GM23338 (cell line): ENCODE measurements at regions not wholly inside any gene's neighbourhood (a gene's known extent, or its start where the extent isn't known, plus 50 kb on each side); places are given as distances from the start of the nearest gene placed in this dataset.

Source experiments
- CREB1 ChIP-seq: fragments of 250-450 bp; sonication (Bioruptor Pico); IDR thresholded peaks from 2 replicates; pipeline ENCODE4 v1.5.0; 2020; ENCODE audit warnings: low read depth, mild to moderate bottlenecking, moderate library complexity
- EZH2 ChIP-seq: fragments of 200-600 bp; sonication (generic); IDR thresholded peaks from one replicate; pipeline ENCODE4 v1.8.0; 2017; ENCODE audit warnings: antibody characterized with exemption, mild to moderate bottlenecking, low read depth; ENCODE audit not compliant: unreplicated experiment
- EZH2phosphoT487 ChIP-seq: fragments of 200-600 bp; sonication (generic); IDR thresholded peaks from one replicate; pipeline ENCODE4 v1.8.1; 2018; ENCODE audit warnings: antibody characterized with exemption; ENCODE audit not compliant: unreplicated experiment
- JUNB ChIP-seq: IDR thresholded peaks from one replicate; pipeline ENCODE4 v1.6.1; 2016; ENCODE audit warnings: antibody characterized with exemption; ENCODE audit not compliant: unreplicated experiment
- NANOG ChIP-seq: IDR thresholded peaks from 2 replicates; pipeline ENCODE4 v1.6.1; 2016; ENCODE audit warnings: antibody characterized with exemption, borderline replicate concordance
- POLR2AphosphoS5 ChIP-seq: IDR thresholded peaks from 2 replicates; pipeline ENCODE4 v1.6.1; 2016; ENCODE audit warnings: antibody characterized with exemption, low read depth
- STAT1 ChIP-seq: IDR thresholded peaks from one replicate; pipeline ENCODE4 v1.6.1; 2016; ENCODE audit warnings: antibody characterized with exemption; ENCODE audit not compliant: unreplicated experiment
- ZNF114 ChIP-seq: fragments of 250-450 bp; sonication (Bioruptor Pico); IDR thresholded peaks from 2 replicates; pipeline ENCODE4 v1.5.0; 2020; ENCODE audit warnings: mild to moderate bottlenecking, moderate library complexity
- ZNF331 ChIP-seq: fragments of 250-450 bp; sonication (Bioruptor Pico); IDR thresholded peaks from 2 replicates; pipeline ENCODE4 v1.5.0; 2020; ENCODE audit warnings: low read depth, mild to moderate bottlenecking, moderate library complexity
- ZNF462 ChIP-seq: fragments of 250-450 bp; sonication (Bioruptor Pico); IDR thresholded peaks from 2 replicates; pipeline ENCODE4 v1.5.0; 2020; ENCODE audit warnings: mild to moderate bottlenecking, moderate library complexity
- TF ChIP-seq, protein P1 (sequence below), 2 experiments: fragments of 200-600 bp in 1 of 2; sonication (generic) in 1 of 2; conservative IDR thresholded peaks; 2 replicates each; pipeline versions ENCODE4 v1.5.1 to v1.6.1; 2016 to 2017; ENCODE audit warnings: antibody characterized with exemption in 2 of 2, low read depth in 2 of 2, mild to moderate bottlenecking in 2 of 2, moderate library complexity in 1 of 2
- TF ChIP-seq, protein P2 (sequence below): IDR thresholded peaks from one replicate; pipeline ENCODE4 v1.6.1; 2018; ENCODE audit warnings: antibody characterized with exemption; ENCODE audit not compliant: unreplicated experiment
- TF ChIP-seq, protein P3 (sequence below): IDR thresholded peaks from 2 replicates; pipeline ENCODE4 v1.6.1; 2016; ENCODE audit warnings: antibody characterized with exemption

- TF ChIP-seq, protein P1, sequence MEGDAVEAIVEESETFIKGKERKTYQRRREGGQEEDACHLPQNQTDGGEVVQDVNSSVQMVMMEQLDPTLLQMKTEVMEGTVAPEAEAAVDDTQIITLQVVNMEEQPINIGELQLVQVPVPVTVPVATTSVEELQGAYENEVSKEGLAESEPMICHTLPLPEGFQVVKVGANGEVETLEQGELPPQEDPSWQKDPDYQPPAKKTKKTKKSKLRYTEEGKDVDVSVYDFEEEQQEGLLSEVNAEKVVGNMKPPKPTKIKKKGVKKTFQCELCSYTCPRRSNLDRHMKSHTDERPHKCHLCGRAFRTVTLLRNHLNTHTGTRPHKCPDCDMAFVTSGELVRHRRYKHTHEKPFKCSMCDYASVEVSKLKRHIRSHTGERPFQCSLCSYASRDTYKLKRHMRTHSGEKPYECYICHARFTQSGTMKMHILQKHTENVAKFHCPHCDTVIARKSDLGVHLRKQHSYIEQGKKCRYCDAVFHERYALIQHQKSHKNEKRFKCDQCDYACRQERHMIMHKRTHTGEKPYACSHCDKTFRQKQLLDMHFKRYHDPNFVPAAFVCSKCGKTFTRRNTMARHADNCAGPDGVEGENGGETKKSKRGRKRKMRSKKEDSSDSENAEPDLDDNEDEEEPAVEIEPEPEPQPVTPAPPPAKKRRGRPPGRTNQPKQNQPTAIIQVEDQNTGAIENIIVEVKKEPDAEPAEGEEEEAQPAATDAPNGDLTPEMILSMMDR (conservative IDR thresholded peaks at IDR 0.05; ENCODE audit: low read depth in 2 of 2): no peak
- no peak for TF ChIP-seq POLR2AphosphoS5
- peak; percentile 69 for TF ChIP-seq EZH2
- TF ChIP-seq EZH2phosphoT487: no peak
- TF ChIP-seq, protein P2, sequence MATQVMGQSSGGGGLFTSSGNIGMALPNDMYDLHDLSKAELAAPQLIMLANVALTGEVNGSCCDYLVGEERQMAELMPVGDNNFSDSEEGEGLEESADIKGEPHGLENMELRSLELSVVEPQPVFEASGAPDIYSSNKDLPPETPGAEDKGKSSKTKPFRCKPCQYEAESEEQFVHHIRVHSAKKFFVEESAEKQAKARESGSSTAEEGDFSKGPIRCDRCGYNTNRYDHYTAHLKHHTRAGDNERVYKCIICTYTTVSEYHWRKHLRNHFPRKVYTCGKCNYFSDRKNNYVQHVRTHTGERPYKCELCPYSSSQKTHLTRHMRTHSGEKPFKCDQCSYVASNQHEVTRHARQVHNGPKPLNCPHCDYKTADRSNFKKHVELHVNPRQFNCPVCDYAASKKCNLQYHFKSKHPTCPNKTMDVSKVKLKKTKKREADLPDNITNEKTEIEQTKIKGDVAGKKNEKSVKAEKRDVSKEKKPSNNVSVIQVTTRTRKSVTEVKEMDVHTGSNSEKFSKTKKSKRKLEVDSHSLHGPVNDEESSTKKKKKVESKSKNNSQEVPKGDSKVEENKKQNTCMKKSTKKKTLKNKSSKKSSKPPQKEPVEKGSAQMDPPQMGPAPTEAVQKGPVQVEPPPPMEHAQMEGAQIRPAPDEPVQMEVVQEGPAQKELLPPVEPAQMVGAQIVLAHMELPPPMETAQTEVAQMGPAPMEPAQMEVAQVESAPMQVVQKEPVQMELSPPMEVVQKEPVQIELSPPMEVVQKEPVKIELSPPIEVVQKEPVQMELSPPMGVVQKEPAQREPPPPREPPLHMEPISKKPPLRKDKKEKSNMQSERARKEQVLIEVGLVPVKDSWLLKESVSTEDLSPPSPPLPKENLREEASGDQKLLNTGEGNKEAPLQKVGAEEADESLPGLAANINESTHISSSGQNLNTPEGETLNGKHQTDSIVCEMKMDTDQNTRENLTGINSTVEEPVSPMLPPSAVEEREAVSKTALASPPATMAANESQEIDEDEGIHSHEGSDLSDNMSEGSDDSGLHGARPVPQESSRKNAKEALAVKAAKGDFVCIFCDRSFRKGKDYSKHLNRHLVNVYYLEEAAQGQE: no peak
- TF ChIP-seq, protein P3, sequence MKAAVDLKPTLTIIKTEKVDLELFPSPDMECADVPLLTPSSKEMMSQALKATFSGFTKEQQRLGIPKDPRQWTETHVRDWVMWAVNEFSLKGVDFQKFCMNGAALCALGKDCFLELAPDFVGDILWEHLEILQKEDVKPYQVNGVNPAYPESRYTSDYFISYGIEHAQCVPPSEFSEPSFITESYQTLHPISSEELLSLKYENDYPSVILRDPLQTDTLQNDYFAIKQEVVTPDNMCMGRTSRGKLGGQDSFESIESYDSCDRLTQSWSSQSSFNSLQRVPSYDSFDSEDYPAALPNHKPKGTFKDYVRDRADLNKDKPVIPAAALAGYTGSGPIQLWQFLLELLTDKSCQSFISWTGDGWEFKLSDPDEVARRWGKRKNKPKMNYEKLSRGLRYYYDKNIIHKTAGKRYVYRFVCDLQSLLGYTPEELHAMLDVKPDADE: no peak
- no peak for TF ChIP-seq JUNB
- TF ChIP-seq ZNF114: no peak
- TF ChIP-seq STAT1: no peak
- TF ChIP-seq CREB1 (CRISPR knock-in tag): no peak
- TF ChIP-seq NANOG: no peak
- no peak for TF ChIP-seq ZNF331 (CRISPR knock-in tag)
- no peak for TF ChIP-seq ZNF462 (CRISPR knock-in tag)
Observed at GRCh38 chr10:21172930-21173801, 276.1 kb upstream of the NEBL start.
